B cell (primary cell): ENCODE measurements at regions not wholly inside any gene's neighbourhood (a gene's known extent, or its start where the extent isn't known, plus 50 kb on each side); places are given as distances from the start of the nearest gene placed in this dataset.

Experiments
- ATAC-seq: fragments of 200-7000 bp; cut with Tn5 transposase; one replicate; pipeline ENCODE4 v1.10.0; 2021; ENCODE audit warnings: low read depth, mild to moderate bottlenecking, moderate number of reproducible peaks, moderate library complexity
- CTCF ChIA-PET: fragments of 350-600 bp; sonication (Branson Sonifier 250); formaldehyde crosslinking; loops from one replicate; lab custom pipeline; 2021; ENCODE audit warnings: antibody characterized with exemption, inconsistent platforms; lab: Charles Lee
- POLR2A ChIA-PET: fragments of 350-600 bp; sonication (Branson Sonifier 250); formaldehyde crosslinking; loops from one replicate; lab custom pipeline; 2021; ENCODE audit warnings: antibody characterized with exemption; lab: Charles Lee
- DNase-seq: peaks from one replicate; pipeline ENCODE4 v3.0.0; 2013
- H2AFZ ChIP-seq: 2 replicates; pipeline ENCODE4 v1.6.1; 2012; ENCODE audit warnings: mild to moderate bottlenecking, low read depth, low read length; ENCODE audit not compliant: insufficient read depth, poor library complexity, severe bottlenecking
- H3K27ac ChIP-seq, 2 donors: 1 replicate in 1 of 2; 2 replicates in 1 of 2; pipeline ENCODE4 v1.5.1; 2012 to 2013; ENCODE audit warnings: low read length in 2 of 2, mild to moderate bottlenecking in 2 of 2, moderate library complexity in 1 of 2
- H3K27me3 ChIP-seq, 4 experiments: fragments of 200-600 bp in 1 of 4; sonication (generic) in 1 of 4; replicated peaks in 1 of 4; 1 replicate in 2 of 4; 2 replicates in 2 of 4; pipeline versions ENCODE4 v1.6.1 to v1.7.0; 2013 to 2016; ENCODE audit warnings: low read length in 3 of 4, mild to moderate bottlenecking in 2 of 4, mixed read lengths in 1 of 4, moderate library complexity in 1 of 4; ENCODE audit not compliant: insufficient read depth in 4 of 4, control insufficient read depth in 3 of 4; ENCODE audit errors: control extremely low read depth in 1 of 4
- H3K36me3 ChIP-seq, 2 experiments: replicated peaks in 1 of 2; 1 replicate in 1 of 2; 2 replicates in 1 of 2; pipeline versions ENCODE4 v1.6.1 to v1.7.1; 2013; ENCODE audit warnings: low read length in 1 of 2; ENCODE audit not compliant: insufficient read depth in 2 of 2, control insufficient read depth in 1 of 2; ENCODE audit errors: control extremely low read depth in 1 of 2, extremely low read depth in 1 of 2
- H3K4me1 ChIP-seq, 2 donors: fragments of 200-600 bp in 1 of 2; sonication (generic) in 1 of 2; 1 replicate in 1 of 2; 2 replicates in 1 of 2; pipeline versions ENCODE4 v1.5.1 to v1.6.1; 2013 to 2017; ENCODE audit warnings: low read length in 2 of 2; ENCODE audit not compliant: control insufficient read depth in 2 of 2, insufficient read depth in 2 of 2
- H3K4me2 ChIP-seq: replicated peaks from 2 replicates; pipeline ENCODE3; 2012; ENCODE audit warnings: mild to moderate bottlenecking, low read depth, low read length; ENCODE audit not compliant: poor library complexity, severe bottlenecking
- H3K4me3 ChIP-seq, 5 experiments: fragments of 200-600 bp in 1 of 5; sonication (generic) in 1 of 5; 1 replicate in 3 of 5; 2 replicates in 2 of 5; pipeline versions ENCODE4 v1.5.1 to v1.7.0; 2011 to 2016; ENCODE audit warnings: low read length in 4 of 5, mild to moderate bottlenecking in 4 of 5, low read depth in 2 of 5, control low read depth in 1 of 5, moderate library complexity in 1 of 5; ENCODE audit not compliant: insufficient read depth in 1 of 5; ENCODE audit errors: control extremely low read depth in 1 of 5, extremely low read depth in 1 of 5
- H3K79me2 ChIP-seq: fragments of 200-600 bp; sonication (generic); one replicate; pipeline ENCODE4 v1.6.0; 2016; ENCODE audit warnings: low read length; ENCODE audit not compliant: control insufficient read depth, insufficient read depth
- H3K9ac ChIP-seq: fragments of 200-600 bp; sonication (generic); 2 replicates; pipeline ENCODE4 v1.6.1; 2017; ENCODE audit warnings: mild to moderate bottlenecking, low read length, moderate library complexity
- H3K9me3 ChIP-seq, 3 donors: one replicate each; pipeline versions ENCODE4 v1.6.1 to v1.7.1; 2013; ENCODE audit warnings: low read length in 2 of 3; ENCODE audit not compliant: control insufficient read depth in 2 of 3, insufficient read depth in 1 of 3; ENCODE audit errors: control extremely low read depth in 1 of 3
- H4K20me1 ChIP-seq: 2 replicates; pipeline ENCODE4 v1.6.0; 2012; ENCODE audit warnings: mild to moderate bottlenecking, low read length; ENCODE audit not compliant: insufficient read depth, control insufficient read depth, poor library complexity, severe bottlenecking
- H3K27ac Mint-ChIP-seq: one replicate; pipeline ENCODE4 v1.8.0; 2021; ENCODE audit warnings: mixed read lengths
- H3K27me3 Mint-ChIP-seq: one replicate; pipeline ENCODE4 v1.8.0; 2021; ENCODE audit warnings: mixed read lengths
- H3K4me1 Mint-ChIP-seq: one replicate; pipeline ENCODE4 v1.8.0; 2021; ENCODE audit warnings: mixed read lengths
- H3K4me3 Mint-ChIP-seq: one replicate; pipeline ENCODE4 v1.8.0; 2021; ENCODE audit warnings: mixed read lengths
- H3K9me3 Mint-ChIP-seq: one replicate; pipeline ENCODE4 v1.8.0; 2022; ENCODE audit warnings: mixed read lengths; ENCODE audit not compliant: insufficient read depth
- EZH2 ChIP-seq: IDR thresholded peaks from 2 replicates; pipeline ENCODE4 v1.6.1; 2012; ENCODE audit warnings: borderline replicate concordance, low read depth, mild to moderate bottlenecking, moderate library complexity, low read length; ENCODE audit not compliant: insufficient read depth, poor library complexity, severe bottlenecking
- WGBS: methylation state at CpG from one replicate; pipeline ENCODE4 v1.1.5; 2013; ENCODE audit warnings: missing lambda C conversion rate; ENCODE audit not compliant: insufficient coverage; 5-methylcytosine and 5-hydroxymethylcytosine counted together
- intact Hi-C: fragments of 100-400 bp; cut with micrococcal nuclease; formaldehyde crosslinking; loops from one replicate; pipeline ENCODE4 v1.10.0; 2022
- TF ChIP-seq, protein P1 (sequence below): fragments of 200-600 bp; IDR thresholded peaks from one replicate; pipeline ENCODE4 v1.8.0; 2022; ENCODE audit warnings: antibody characterized with exemption, mild to moderate bottlenecking

DNA sequence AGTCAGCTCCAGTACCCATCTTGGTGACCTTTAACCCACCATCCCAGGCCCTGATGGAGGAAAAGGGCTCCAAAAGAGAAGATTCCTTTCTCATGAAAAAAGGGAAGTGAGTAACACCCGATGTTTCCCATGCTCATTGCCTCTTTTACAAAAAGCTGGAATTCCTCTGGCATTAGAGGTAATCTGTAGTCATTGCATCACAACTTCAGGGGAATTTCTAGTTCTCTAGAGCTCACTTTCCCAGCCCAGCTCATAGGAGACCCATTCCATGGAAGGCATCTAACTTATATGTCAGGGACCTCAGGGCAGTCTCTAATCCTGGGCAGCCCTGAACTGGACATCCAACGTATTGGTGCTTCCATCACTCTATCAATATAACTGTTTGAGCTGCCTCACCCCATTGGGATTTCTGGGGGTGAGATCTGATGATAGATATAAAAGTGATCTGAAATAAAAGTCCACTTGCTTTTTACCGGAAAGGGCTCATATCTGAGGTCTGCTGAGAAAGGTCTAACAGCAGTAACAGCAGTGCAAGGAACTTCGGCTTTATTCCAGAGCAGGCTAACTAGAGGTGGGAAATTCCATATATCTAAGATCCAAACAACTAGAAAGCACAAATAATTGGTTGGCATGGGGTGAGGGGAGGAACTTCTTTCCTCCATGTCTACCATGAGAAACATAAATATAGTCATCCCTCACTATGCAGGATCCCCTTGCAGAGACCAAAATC, 106.1 kb downstream of the ETAA1 start:
- ATAC-seq = no peak
- H3K27me3 Mint-ChIP-seq = no peaks in the 10 kb centered on the region
- no peaks in the 10 kb centered on the region for H3K27me3 ChIP-seq
- no peak overlapping the region for H3K27ac Mint-ChIP-seq
- H3K9ac ChIP-seq = no peak overlapping the region
- POLR2A ChIA-PET = no interaction called here
- no peak overlapping the region for H3K4me2 ChIP-seq
- no peak overlapping the region for H2AFZ ChIP-seq
- no peak for DNase-seq
- H3K27ac ChIP-seq = no peak overlapping the region
- WGBS = 70% methylated on average over 2 of the region's 4 CpGs
- no peaks in the 10 kb centered on the region for H3K36me3 ChIP-seq
- H3K4me3 Mint-ChIP-seq = no peak overlapping the region
- intact Hi-C loops = no loop called here
- no peaks in the 10 kb centered on the region for H3K4me1 ChIP-seq
- no peak overlapping the region for H3K4me3 ChIP-seq
- TF ChIP-seq, protein P1, sequence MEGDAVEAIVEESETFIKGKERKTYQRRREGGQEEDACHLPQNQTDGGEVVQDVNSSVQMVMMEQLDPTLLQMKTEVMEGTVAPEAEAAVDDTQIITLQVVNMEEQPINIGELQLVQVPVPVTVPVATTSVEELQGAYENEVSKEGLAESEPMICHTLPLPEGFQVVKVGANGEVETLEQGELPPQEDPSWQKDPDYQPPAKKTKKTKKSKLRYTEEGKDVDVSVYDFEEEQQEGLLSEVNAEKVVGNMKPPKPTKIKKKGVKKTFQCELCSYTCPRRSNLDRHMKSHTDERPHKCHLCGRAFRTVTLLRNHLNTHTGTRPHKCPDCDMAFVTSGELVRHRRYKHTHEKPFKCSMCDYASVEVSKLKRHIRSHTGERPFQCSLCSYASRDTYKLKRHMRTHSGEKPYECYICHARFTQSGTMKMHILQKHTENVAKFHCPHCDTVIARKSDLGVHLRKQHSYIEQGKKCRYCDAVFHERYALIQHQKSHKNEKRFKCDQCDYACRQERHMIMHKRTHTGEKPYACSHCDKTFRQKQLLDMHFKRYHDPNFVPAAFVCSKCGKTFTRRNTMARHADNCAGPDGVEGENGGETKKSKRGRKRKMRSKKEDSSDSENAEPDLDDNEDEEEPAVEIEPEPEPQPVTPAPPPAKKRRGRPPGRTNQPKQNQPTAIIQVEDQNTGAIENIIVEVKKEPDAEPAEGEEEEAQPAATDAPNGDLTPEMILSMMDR = no peak
- no peak for TF ChIP-seq EZH2
- H3K4me1 Mint-ChIP-seq = no peaks in the 10 kb centered on the region
- CTCF ChIA-PET = no interaction called here
- H3K9me3 ChIP-seq = no peaks in the 10 kb centered on the region
- no peaks in the 10 kb centered on the region for H3K9me3 Mint-ChIP-seq
- no peaks in the 10 kb centered on the region for H4K20me1 ChIP-seq
- H3K79me2 ChIP-seq = no peaks in the 10 kb centered on the region

GRCh38 chr2:67510745-67511144, 113.6 kb downstream of the ETAA1 start:
- Histone ChIP-seq H3K4me1 (no peaks in the 10 kb centered on the region), H2AFZ (no peak overlapping the region), H3K9me3 (no peaks in the 10 kb centered on the region), H3K36me3 (no peaks in the 10 kb centered on the region), H3K27ac (no peak overlapping the region), H3K4me3 (no peak overlapping the region), H3K79me2 (no peaks in the 10 kb centered on the region), H4K20me1 (no peaks in the 10 kb centered on the region), H3K9ac (no peak overlapping the region), H3K27me3 (no peaks in the 10 kb centered on the region), H3K4me2 (no peak overlapping the region)
- intact Hi-C loops = no loop called here
- no CpG with 5 or more reads among the region's 3 CpGs for WGBS
- no peaks in the 10 kb centered on the region for H3K4me1 Mint-ChIP-seq
- no peak overlapping the region for H3K27ac Mint-ChIP-seq
- no peak for TF ChIP-seq EZH2
- TF ChIP-seq, protein P1 = no peak
- no peaks in the 10 kb centered on the region for H3K27me3 Mint-ChIP-seq
- ChIA-PET POLR2A (no interaction called here), CTCF (no interaction called here)
- DNase-seq (no peak), ATAC-seq (no peak)
- H3K9me3 Mint-ChIP-seq = no peaks in the 10 kb centered on the region
- no peak overlapping the region for H3K4me3 Mint-ChIP-seq
